IMR-90 (cell line): ENCODE measurements at regions not wholly inside any gene's neighbourhood (a gene's known extent, or its start where the extent isn't known, plus 50 kb on each side); places are given as distances from the start of the nearest gene placed in this dataset.

ENCODE experiments used
- ATAC-seq: fragments of 200-7000 bp; cut with Tn5 transposase; 2 replicates; pipeline ENCODE4 v1.9.1; 2020; ENCODE audit warnings: low read depth, mild to moderate bottlenecking, moderate library complexity
- BruUV-seq: library from RNA; stranded (reverse); fragments of 400-500 nt; replicated peaks from 2 replicates; lab custom pipeline; 2021; lab: Mats Ljungman, UMichigan
- CTCF ChIA-PET: fragments of 300-600 bp; formaldehyde crosslinking; extraction: SDS; loops from one replicate; lab custom pipeline; 2021; ENCODE audit warnings: antibody characterized with exemption; lab: Yijun Ruan, JAX
- POLR2A ChIA-PET: fragments of 300-600 bp; sonication (Branson Sonifier 250); formaldehyde crosslinking; loops from one replicate; lab custom pipeline; 2022; ENCODE audit warnings: antibody characterized with exemption; ENCODE audit not compliant: unreplicated experiment; lab: Charles Lee
- DNase-seq: peaks from one replicate; pipeline ENCODE4 v3.0.0; 2013
- H2AFZ ChIP-seq: replicated peaks from 2 replicates; pipeline ENCODE3; 2013; ENCODE audit warnings: low read length, mild to moderate bottlenecking; ENCODE audit not compliant: poor library complexity
- H2AK5ac ChIP-seq: 2 replicates; pipeline ENCODE4 v1.6.1; 2013; ENCODE audit warnings: low read depth, low read length, inconsistent platforms
- H2AK9ac ChIP-seq: replicated peaks from 2 replicates; pipeline ENCODE3; 2013; ENCODE audit warnings: mild to moderate bottlenecking, low read depth, low read length, moderate library complexity; ENCODE audit not compliant: poor library complexity
- H2BK120ac ChIP-seq: 2 replicates; pipeline ENCODE4 v1.6.1; 2013; ENCODE audit warnings: low read depth, low read length, inconsistent platforms
- H2BK15ac ChIP-seq: 3 replicates; pipeline ENCODE4 v1.6.1; 2013; ENCODE audit warnings: low read depth, low read length, inconsistent platforms
- H2BK20ac ChIP-seq: 2 replicates; pipeline ENCODE4 v1.6.1; 2013; ENCODE audit warnings: low read depth, mild to moderate bottlenecking, inconsistent platforms, low read length, moderate library complexity
- H2BK5ac ChIP-seq: 2 replicates; pipeline ENCODE4 v1.6.1; 2013; ENCODE audit warnings: mild to moderate bottlenecking, low read depth, low read length, inconsistent platforms; ENCODE audit not compliant: poor library complexity, severe bottlenecking
- H3K14ac ChIP-seq: replicated peaks from 2 replicates; pipeline ENCODE4 v1.6.1; 2013; ENCODE audit warnings: low read depth, low read length, inconsistent platforms
- H3K18ac ChIP-seq: 2 replicates; pipeline ENCODE4 v1.6.1; 2013; ENCODE audit warnings: low read depth, low read length, control low read depth
- H3K23ac ChIP-seq: 2 replicates; pipeline ENCODE4 v1.6.1; 2013; ENCODE audit warnings: low read depth, low read length, inconsistent platforms
- H3K27ac ChIP-seq: 2 replicates; pipeline ENCODE4 v1.5.1; 2013; ENCODE audit warnings: mild to moderate bottlenecking, control low read depth, low read length; ENCODE audit not compliant: insufficient read depth
- H3K27me3 ChIP-seq: 2 replicates; pipeline ENCODE4 v1.6.1; 2013; ENCODE audit warnings: low read length; ENCODE audit not compliant: control insufficient read depth, insufficient read depth
- H3K36me3 ChIP-seq: 2 replicates; pipeline ENCODE4 v1.6.1; 2013; ENCODE audit warnings: low read length, mixed read lengths; ENCODE audit not compliant: control insufficient read depth, insufficient read depth
- H3K4ac ChIP-seq: 2 replicates; pipeline ENCODE4 v1.6.1; 2013; ENCODE audit warnings: low read depth, low read length, inconsistent platforms
- H3K4me1 ChIP-seq: 2 replicates; pipeline ENCODE4 v1.6.1; 2013; ENCODE audit warnings: low read length, mixed read lengths; ENCODE audit not compliant: control insufficient read depth, insufficient read depth
- H3K4me2 ChIP-seq: 2 replicates; pipeline ENCODE4 v1.6.1; 2013; ENCODE audit warnings: low read depth, mild to moderate bottlenecking, control low read depth, low read length, moderate library complexity
- H3K4me3 ChIP-seq: 2 replicates; pipeline ENCODE4 v1.5.1; 2013; ENCODE audit warnings: low read depth, mild to moderate bottlenecking, control low read depth, low read length, moderate library complexity; ENCODE audit not compliant: insufficient read depth
- H3K56ac ChIP-seq: 2 replicates; pipeline ENCODE4 v1.6.1; 2013; ENCODE audit warnings: low read length, inconsistent platforms; ENCODE audit not compliant: insufficient read depth; ENCODE audit errors: extremely low read depth
- H3K79me1 ChIP-seq, 2 experiments: 2 replicates each; pipeline ENCODE4 v1.6.1; 2013; ENCODE audit warnings: low read length in 2 of 2, inconsistent platforms in 1 of 2, low read depth in 1 of 2
- H3K9ac ChIP-seq: 2 replicates; pipeline ENCODE4 v1.6.1; 2013; ENCODE audit warnings: low read depth, low read length, control low read depth
- H3K9me1 ChIP-seq: 2 replicates; pipeline ENCODE4 v1.6.1; 2013; ENCODE audit warnings: low read length, inconsistent platforms; ENCODE audit not compliant: insufficient read depth
- H3K9me3 ChIP-seq: 2 replicates; pipeline ENCODE4 v1.6.1; 2013; ENCODE audit warnings: low read length; ENCODE audit not compliant: control insufficient read depth, insufficient read depth
- H4K20me1 ChIP-seq: 2 replicates; pipeline ENCODE4 v1.6.1; 2013; ENCODE audit warnings: low read length, inconsistent platforms; ENCODE audit not compliant: insufficient read depth
- H4K5ac ChIP-seq: 2 replicates; pipeline ENCODE4 v1.6.1; 2013; ENCODE audit warnings: mild to moderate bottlenecking, low read depth, low read length, control low read depth
- H4K8ac ChIP-seq, 2 experiments: 2 replicates each; pipeline ENCODE4 v1.6.1; 2013; ENCODE audit warnings: low read depth in 2 of 2, low read length in 2 of 2, control low read depth in 1 of 2, inconsistent platforms in 1 of 2
- H4K91ac ChIP-seq: 2 replicates; pipeline ENCODE4 v1.6.1; 2013; ENCODE audit warnings: low read depth, low read length, inconsistent platforms; ENCODE audit not compliant: insufficient read depth
- CEBPB ChIP-seq: IDR thresholded peaks from 2 replicates; pipeline ENCODE4 v1.6.1; 2012; ENCODE audit warnings: low read depth, low read length, improper control_type of control experiment
- RFX5 ChIP-seq: IDR thresholded peaks from 2 replicates; pipeline ENCODE4 v1.8.0; 2012; ENCODE audit warnings: low read depth, mild to moderate bottlenecking, low read length, moderate library complexity
- USF2 ChIP-seq: fragments of 150-350 bp; IDR thresholded peaks from 2 replicates; pipeline ENCODE4 v1.6.1; 2017; ENCODE audit warnings: mild to moderate bottlenecking, antibody characterized with exemption, low read length, low read depth
- WGBS, 2 experiments: methylation state at CpG; one replicate each; pipeline versions ENCODE4 v1.1.5 to v1.1.7; 2013; ENCODE audit warnings: missing lambda C conversion rate in 2 of 2; ENCODE audit not compliant: insufficient read length in 1 of 2; ENCODE audit errors: extremely low coverage in 2 of 2; 5-methylcytosine and 5-hydroxymethylcytosine counted together
- dilution Hi-C: fragments of 300-500 bp; cut with HindIII; formaldehyde crosslinking; loops from one replicate; pipeline ENCODE4 v1.14.3; 2018; ENCODE audit warnings: low sequenced_read_pairs; ENCODE audit not compliant: unreplicated experiment
- in situ Hi-C: fragments of 300-500 bp; cut with MboI; formaldehyde crosslinking; loops from 3 replicates; pipeline ENCODE4 v1.14.3; 2019; ENCODE audit warnings: low sequenced_read_pairs, inconsistent platforms, mixed read lengths
- intact Hi-C: fragments of 100-400 bp; cut with micrococcal nuclease; formaldehyde crosslinking; loops from 2 replicates; pipeline ENCODE4 v1.10.0; 2022

- Histone ChIP-seq H3K9me1 (peaks cover 4% of the 10 kb centered on the region; the same call in 1 of the 2 replicates), H3K14ac (no peak overlapping the region), H4K91ac (no peak overlapping the region), H2BK120ac (no peak overlapping the region), H3K4me3 (no peak overlapping the region), H2AFZ (no peak overlapping the region), H2AK9ac (no peak overlapping the region), H3K4me1 (peaks cover 3% of the 10 kb centered on the region), H3K36me3 (peaks cover 3% of the 10 kb centered on the region; the same call in 1 of the 2 replicates), H2BK15ac (no peak overlapping the region), H3K79me1 (peaks cover 0 to 3% of the 10 kb centered on the region in 2 experiments; a peak in 1 of 4 replicates), H3K9ac (no peak overlapping the region), H4K20me1 (no peaks in the 10 kb centered on the region), H3K4ac (no peak overlapping the region), H4K8ac (no peak overlapping the region), H3K23ac (no peak overlapping the region), H3K56ac (no peak overlapping the region), H4K5ac (no peak overlapping the region), H3K4me2 (no peak overlapping the region), H2BK5ac (no peak overlapping the region), H2BK20ac (no peak overlapping the region), H3K9me3 (no peaks in the 10 kb centered on the region), H2AK5ac (no peak overlapping the region), H3K27me3 (no peaks in the 10 kb centered on the region), H3K18ac (no peak overlapping the region), H3K27ac (no peak overlapping the region)
- intact Hi-C loops, result no loop called here
- WGBS, 2 experiments, result no CpG with 5 or more reads among the region's 1 CpG
- peak; percentile 47; the same call in 1 of the 2 replicates for TF ChIP-seq CEBPB
- no peak for TF ChIP-seq RFX5
- TF ChIP-seq USF2, result no peak
- dilution Hi-C loops, result no loop called here
- DNase-seq (peak; percentile 23), ATAC-seq (no peak)
- no TSS peak for BruUV-seq
- ChIA-PET POLR2A (interaction anchor here (0.8 kb wide), 1 partner anchor 224 kb away, joined by 4 read pairs; the partner anchor contains the start of gene TPM1), CTCF (interaction anchor here (0.6 kb wide), 1 partner anchor 10 kb away, joined by 3 read pairs; no protein-coding TSS in a partner anchor)
- in situ Hi-C loops, result no loop called here
Observed at GRCh38 chr15:62818691-62819090, 223.9 kb upstream of the TPM1 start.
